ENCODE measurements at regions not wholly inside any gene's neighbourhood (a gene's known extent, or its start where the extent isn't known, plus 50 kb on each side); places are given as distances from the start of the nearest gene placed in this dataset.

- TF ChIP-seq CTCF (IDR thresholded peaks at IDR 0.05; ENCODE audit: low read depth, low read length, missing input control) (no peak), RAD21 (IDR thresholded peaks at IDR 0.05) (no peak), FOXA1 (IDR thresholded peaks at IDR 0.05) (no peak), REST (IDR thresholded peaks at IDR 0.05) (no peak), SP1 (IDR thresholded peaks at IDR 0.05) (no peak), JUND (IDR thresholded peaks at IDR 0.05) (no peak), YY1 (IDR thresholded peaks at IDR 0.05) (no peak), ATF3 (IDR thresholded peaks at IDR 0.05) (no peak), RXRA (IDR thresholded peaks at IDR 0.05) (no peak), MAX (IDR thresholded peaks at IDR 0.05) (no peak), ZBTB33 (IDR thresholded peaks at IDR 0.05) (no peak), GABPA (IDR thresholded peaks at IDR 0.05 in 1 of 2, conservative IDR thresholded peaks at IDR 0.05 in 1 of 2) (no peak), EGR1 (IDR thresholded peaks at IDR 0.05; ENCODE audit: low read depth in 2 of 2) (no peak), HNF4G (IDR thresholded peaks at IDR 0.05) (no peak)
Measured at GRCh38 chr5:165228184-165228583, 1722.8 kb downstream of the MAT2B start.

All from liver (tissue), 3 donors.